HepG2 (cell line): ENCODE measurements at regions not wholly inside any gene's neighbourhood (a gene's known extent, or its start where the extent isn't known, plus 50 kb on each side); places are given as distances from the start of the nearest gene placed in this dataset.

Experiments used
- ATM ChIP-seq: fragments of 450-650 bp; IDR thresholded peaks from 2 replicates; pipeline ENCODE4 v1.7.1; 2017; ENCODE audit warnings: mild to moderate bottlenecking, borderline replicate concordance
- BRD4 ChIP-seq: sonication (generic); formaldehyde crosslinking; IDR thresholded peaks from 2 replicates; pipeline ENCODE4 v1.4.0; 2020; ENCODE audit warnings: missing genetic modification reagents
- FLYWCH1 ChIP-seq: sonication (generic); formaldehyde crosslinking; IDR thresholded peaks from 2 replicates; pipeline ENCODE4 v1.8.1; 2023; ENCODE audit warnings: mild to moderate bottlenecking, missing genetic modification reagents
- FOXA1 ChIP-seq, 2 experiments: fragments of 450-650 bp in 1 of 2; sonication (generic) in 1 of 2; formaldehyde crosslinking in 1 of 2; IDR thresholded peaks; 2 replicates each; pipeline versions ENCODE4 v1.4.0 to v1.6.1; 2016 to 2020; ENCODE audit warnings: missing genetic modification reagents in 1 of 2
- FOXO1 ChIP-seq: sonication (generic); formaldehyde crosslinking; IDR thresholded peaks from 2 replicates; pipeline ENCODE4 v1.4.0; 2020; ENCODE audit warnings: missing genetic modification reagents
- GATAD2A ChIP-seq: IDR thresholded peaks from 2 replicates; pipeline ENCODE4 v1.6.1; 2016
- HES4 ChIP-seq: sonication (generic); formaldehyde crosslinking; IDR thresholded peaks from 2 replicates; pipeline ENCODE4 v1.9.0; 2021; ENCODE audit warnings: mild to moderate bottlenecking, missing genetic modification reagents, borderline replicate concordance
- HNF4G ChIP-seq, 2 experiments: sonication (generic) in 1 of 2; formaldehyde crosslinking in 1 of 2; IDR thresholded peaks; 2 replicates each; pipeline versions ENCODE4 v1.4.0 to v1.6.1; 2011 to 2020; ENCODE audit warnings: borderline replicate concordance in 2 of 2, low read depth in 2 of 2, mild to moderate bottlenecking in 2 of 2, low read length in 1 of 2, missing genetic modification reagents in 1 of 2, moderate library complexity in 1 of 2
- HOXA3 ChIP-seq: sonication (generic); formaldehyde crosslinking; IDR thresholded peaks from 2 replicates; pipeline ENCODE4 v1.5.0; 2020; ENCODE audit warnings: missing genetic modification reagents
- MED8 ChIP-seq: sonication (generic); formaldehyde crosslinking; IDR thresholded peaks from 2 replicates; pipeline ENCODE4 v1.8.1; 2023; ENCODE audit warnings: mild to moderate bottlenecking, missing genetic modification reagents; ENCODE audit not compliant: insufficient replicate concordance
- NR2F2 ChIP-seq: IDR thresholded peaks from 2 replicates; pipeline ENCODE4 v1.6.1; 2012; ENCODE audit warnings: low read depth, inconsistent platforms, borderline replicate concordance
- NRL ChIP-seq: sonication (generic); formaldehyde crosslinking; IDR thresholded peaks from 2 replicates; pipeline ENCODE4 v1.5.0; 2020; ENCODE audit warnings: missing genetic modification reagents, mild to moderate bottlenecking, moderate library complexity, borderline replicate concordance
- RBM22 ChIP-seq: fragments of 200-400 bp; formaldehyde crosslinking; optimal IDR thresholded peaks from 2 replicates; pipeline ENCODE3; 2017; ENCODE audit warnings: mild to moderate bottlenecking, low read length, moderate library complexity
- RXRA ChIP-seq: sonication (generic); formaldehyde crosslinking; IDR thresholded peaks from 2 replicates; pipeline ENCODE4 v1.5.1; 2020; ENCODE audit warnings: missing genetic modification reagents
- SIN3A ChIP-seq: IDR thresholded peaks from 2 replicates; pipeline ENCODE4 v1.6.1; 2011; ENCODE audit warnings: low read depth, mild to moderate bottlenecking, control low read depth, low read length, borderline replicate concordance
- ZNF30 ChIP-seq: sonication (generic); formaldehyde crosslinking; IDR thresholded peaks from 2 replicates; pipeline ENCODE4 v1.5.0; 2020; ENCODE audit warnings: mild to moderate bottlenecking, missing genetic modification reagents
- ZNF703 ChIP-seq: sonication (generic); formaldehyde crosslinking; IDR thresholded peaks from 2 replicates; pipeline ENCODE4 v1.5.1; 2020; ENCODE audit warnings: missing genetic modification reagents, mild to moderate bottlenecking, moderate library complexity, borderline replicate concordance
- ZNF782 ChIP-seq: sonication (generic); formaldehyde crosslinking; IDR thresholded peaks from 2 replicates; pipeline ENCODE4 v1.4.0; 2020; ENCODE audit warnings: missing genetic modification reagents, mild to moderate bottlenecking, borderline replicate concordance
- TF ChIP-seq, protein P1 (sequence below), 2 experiments: IDR thresholded peaks; 2 replicates each; pipeline ENCODE4 v1.6.1; 2011 to 2012; ENCODE audit warnings: low read length in 2 of 2, borderline replicate concordance in 1 of 2, low read depth in 1 of 2, mild to moderate bottlenecking in 1 of 2, moderate library complexity in 1 of 2
- TF ChIP-seq, protein P2 (sequence below): sonication (generic); formaldehyde crosslinking; IDR thresholded peaks from 2 replicates; pipeline ENCODE4 v1.4.0; 2020; ENCODE audit warnings: low read depth, mild to moderate bottlenecking, missing genetic modification reagents
- TF ChIP-seq, protein P3 (sequence below): sonication (generic); formaldehyde crosslinking; IDR thresholded peaks from 2 replicates; pipeline ENCODE4 v1.5.1; 2020; ENCODE audit warnings: mild to moderate bottlenecking, missing genetic modification reagents, moderate library complexity
- TF ChIP-seq, protein P4 (sequence below): sonication (generic); formaldehyde crosslinking; IDR thresholded peaks from 2 replicates; pipeline ENCODE4 v1.4.0; 2020; ENCODE audit warnings: mild to moderate bottlenecking, missing genetic modification reagents

DNA sequence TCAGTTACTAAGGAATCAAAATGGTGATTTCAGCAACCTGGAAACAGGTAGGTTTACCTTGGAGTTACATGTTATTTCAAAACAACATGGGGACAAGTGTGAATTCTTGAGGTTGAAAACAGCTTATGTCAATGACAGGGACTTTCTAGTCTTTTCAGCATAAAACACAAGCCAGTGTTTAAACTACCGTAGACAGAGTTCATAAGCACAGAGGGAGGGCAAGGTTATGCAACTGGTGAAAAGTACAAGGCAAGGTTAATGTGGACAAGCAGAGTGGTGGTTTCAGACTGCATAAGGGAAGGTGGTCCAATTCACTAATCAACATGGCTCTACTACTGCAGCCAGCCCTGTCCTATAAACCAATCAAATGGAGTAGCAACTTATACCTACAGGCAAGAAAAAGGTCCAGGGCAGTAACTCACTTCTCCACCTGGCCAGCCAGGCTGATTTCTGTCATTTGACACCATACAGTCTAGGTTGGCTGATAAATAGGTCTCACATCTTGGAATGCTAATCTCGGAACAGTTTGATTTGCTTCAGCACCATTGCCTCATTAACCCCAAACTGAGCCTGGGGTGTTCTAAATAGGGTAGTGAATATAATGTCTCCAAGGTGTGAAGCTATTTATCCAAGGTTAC is 250.3 kb upstream of the PROX1 start (continued):
- TF ChIP-seq, protein P1, sequence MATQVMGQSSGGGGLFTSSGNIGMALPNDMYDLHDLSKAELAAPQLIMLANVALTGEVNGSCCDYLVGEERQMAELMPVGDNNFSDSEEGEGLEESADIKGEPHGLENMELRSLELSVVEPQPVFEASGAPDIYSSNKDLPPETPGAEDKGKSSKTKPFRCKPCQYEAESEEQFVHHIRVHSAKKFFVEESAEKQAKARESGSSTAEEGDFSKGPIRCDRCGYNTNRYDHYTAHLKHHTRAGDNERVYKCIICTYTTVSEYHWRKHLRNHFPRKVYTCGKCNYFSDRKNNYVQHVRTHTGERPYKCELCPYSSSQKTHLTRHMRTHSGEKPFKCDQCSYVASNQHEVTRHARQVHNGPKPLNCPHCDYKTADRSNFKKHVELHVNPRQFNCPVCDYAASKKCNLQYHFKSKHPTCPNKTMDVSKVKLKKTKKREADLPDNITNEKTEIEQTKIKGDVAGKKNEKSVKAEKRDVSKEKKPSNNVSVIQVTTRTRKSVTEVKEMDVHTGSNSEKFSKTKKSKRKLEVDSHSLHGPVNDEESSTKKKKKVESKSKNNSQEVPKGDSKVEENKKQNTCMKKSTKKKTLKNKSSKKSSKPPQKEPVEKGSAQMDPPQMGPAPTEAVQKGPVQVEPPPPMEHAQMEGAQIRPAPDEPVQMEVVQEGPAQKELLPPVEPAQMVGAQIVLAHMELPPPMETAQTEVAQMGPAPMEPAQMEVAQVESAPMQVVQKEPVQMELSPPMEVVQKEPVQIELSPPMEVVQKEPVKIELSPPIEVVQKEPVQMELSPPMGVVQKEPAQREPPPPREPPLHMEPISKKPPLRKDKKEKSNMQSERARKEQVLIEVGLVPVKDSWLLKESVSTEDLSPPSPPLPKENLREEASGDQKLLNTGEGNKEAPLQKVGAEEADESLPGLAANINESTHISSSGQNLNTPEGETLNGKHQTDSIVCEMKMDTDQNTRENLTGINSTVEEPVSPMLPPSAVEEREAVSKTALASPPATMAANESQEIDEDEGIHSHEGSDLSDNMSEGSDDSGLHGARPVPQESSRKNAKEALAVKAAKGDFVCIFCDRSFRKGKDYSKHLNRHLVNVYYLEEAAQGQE (IDR thresholded peaks at IDR 0.05; ENCODE audit: borderline replicate concordance in 1 of 2, low read depth in 1 of 2, low read length in 2 of 2) = no peak; a peak in 1 of 4 replicates
- TF ChIP-seq RBM22 = no peak
- no peak for TF ChIP-seq ZNF30 (CRISPR knock-in tag)
- TF ChIP-seq MED8 = no peak
- TF ChIP-seq GATAD2A = peak; percentile 94
- TF ChIP-seq ATM = no peak
- TF ChIP-seq HNF4G (IDR thresholded peaks at IDR 0.05; ENCODE audit: borderline replicate concordance, low read depth, low read length) = peak; percentile 79
- TF ChIP-seq HNF4G (CRISPR knock-in tag; IDR thresholded peaks at IDR 0.05; ENCODE audit: borderline replicate concordance, low read depth) = peak; percentile 71; the same call in 1 of the 2 replicates
- TF ChIP-seq, protein P2, sequence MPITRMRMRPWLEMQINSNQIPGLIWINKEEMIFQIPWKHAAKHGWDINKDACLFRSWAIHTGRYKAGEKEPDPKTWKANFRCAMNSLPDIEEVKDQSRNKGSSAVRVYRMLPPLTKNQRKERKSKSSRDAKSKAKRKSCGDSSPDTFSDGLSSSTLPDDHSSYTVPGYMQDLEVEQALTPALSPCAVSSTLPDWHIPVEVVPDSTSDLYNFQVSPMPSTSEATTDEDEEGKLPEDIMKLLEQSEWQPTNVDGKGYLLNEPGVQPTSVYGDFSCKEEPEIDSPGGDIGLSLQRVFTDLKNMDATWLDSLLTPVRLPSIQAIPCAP (CRISPR knock-in tag) = no peak
- no peak for TF ChIP-seq SIN3A
- no peak for TF ChIP-seq ZNF703 (CRISPR knock-in tag)
- peak; percentile 70; the same call in 1 of the 2 replicates for TF ChIP-seq NR2F2
- TF ChIP-seq RXRA = peak; percentile 63; the same call in 1 of the 2 replicates
- TF ChIP-seq FOXO1 (CRISPR knock-in tag) = peak; percentile 92
- TF ChIP-seq FOXA1 (IDR thresholded peaks at IDR 0.05) = no peak
- TF ChIP-seq FOXA1 (CRISPR knock-in tag; IDR thresholded peaks at IDR 0.05) = peak; percentile 59; the same call in 1 of the 2 replicates
- peak; percentile 81 for TF ChIP-seq HOXA3
- TF ChIP-seq, protein P3, sequence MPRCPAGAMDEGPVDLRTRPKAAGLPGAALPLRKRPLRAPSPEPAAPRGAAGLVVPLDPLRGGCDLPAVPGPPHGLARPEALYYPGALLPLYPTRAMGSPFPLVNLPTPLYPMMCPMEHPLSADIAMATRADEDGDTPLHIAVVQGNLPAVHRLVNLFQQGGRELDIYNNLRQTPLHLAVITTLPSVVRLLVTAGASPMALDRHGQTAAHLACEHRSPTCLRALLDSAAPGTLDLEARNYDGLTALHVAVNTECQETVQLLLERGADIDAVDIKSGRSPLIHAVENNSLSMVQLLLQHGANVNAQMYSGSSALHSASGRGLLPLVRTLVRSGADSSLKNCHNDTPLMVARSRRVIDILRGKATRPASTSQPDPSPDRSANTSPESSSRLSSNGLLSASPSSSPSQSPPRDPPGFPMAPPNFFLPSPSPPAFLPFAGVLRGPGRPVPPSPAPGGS (CRISPR knock-in tag) = no peak; the same call in 1 of the 2 replicates
- peak; percentile 49; the same call in 1 of the 2 replicates for TF ChIP-seq ZNF782 (CRISPR knock-in tag)
- no peak for TF ChIP-seq HES4 (CRISPR knock-in tag)
- TF ChIP-seq FLYWCH1 (CRISPR knock-in tag) = no peak
- TF ChIP-seq BRD4 (CRISPR knock-in tag) = 0 out of 2 replicates have a peak, but pooled peaks have one; percentile 24
- TF ChIP-seq, protein P4, sequence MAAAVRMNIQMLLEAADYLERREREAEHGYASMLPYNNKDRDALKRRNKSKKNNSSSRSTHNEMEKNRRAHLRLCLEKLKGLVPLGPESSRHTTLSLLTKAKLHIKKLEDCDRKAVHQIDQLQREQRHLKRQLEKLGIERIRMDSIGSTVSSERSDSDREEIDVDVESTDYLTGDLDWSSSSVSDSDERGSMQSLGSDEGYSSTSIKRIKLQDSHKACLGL (CRISPR knock-in tag) = no peak
- no peak for TF ChIP-seq NRL (CRISPR knock-in tag)
